Common myeloid progenitor, CD34-positive (primary cell): ENCODE measurements at regions not wholly inside any gene's neighbourhood (a gene's known extent, or its start where the extent isn't known, plus 50 kb on each side); places are given as distances from the start of the nearest gene placed in this dataset.

Experiments
- CTCF ChIA-PET: fragments of 350-600 bp; sonication (Branson Sonifier 250); formaldehyde crosslinking; loops from one replicate; lab custom pipeline; 2021; ENCODE audit warnings: antibody characterized with exemption; lab: Charles Lee
- POLR2A ChIA-PET: fragments of 350-600 bp; sonication (Branson Sonifier 250); formaldehyde crosslinking; loops from one replicate; lab custom pipeline; 2021; ENCODE audit warnings: antibody characterized with exemption; lab: Charles Lee
- DNase-seq, 3 donors: peaks; one replicate each; pipeline versions ENCODE4 v3.0.0 to v3.0.0-alpha.2; 2013
- H3K27ac ChIP-seq, 2 experiments: 1 replicate in 1 of 2; 2 replicates in 1 of 2; pipeline ENCODE4 v1.7.0; 2013; ENCODE audit warnings: inconsistent platforms in 2 of 2, low read length in 2 of 2, mild to moderate bottlenecking in 2 of 2, low read depth in 1 of 2, moderate library complexity in 1 of 2; ENCODE audit not compliant: severe bottlenecking in 2 of 2, insufficient read depth in 1 of 2, poor library complexity in 1 of 2
- H3K27me3 ChIP-seq, 5 experiments: replicated peaks in 2 of 5; 1 replicate in 3 of 5; 2 replicates in 2 of 5; pipeline versions ENCODE4 v1.6.1 to v1.7.0; 2013; ENCODE audit warnings: low read length in 4 of 5, mild to moderate bottlenecking in 2 of 5, moderate library complexity in 2 of 5, inconsistent platforms in 1 of 5; ENCODE audit not compliant: insufficient read depth in 5 of 5, control insufficient read depth in 4 of 5
- H3K36me3 ChIP-seq, 4 experiments: 1 replicate in 2 of 4; 2 replicates in 2 of 4; pipeline versions ENCODE4 v1.6.1 to v1.7.0; 2013; ENCODE audit warnings: low read length in 3 of 4, control low read depth in 1 of 4, mild to moderate bottlenecking in 1 of 4; ENCODE audit not compliant: control insufficient read depth in 4 of 4, insufficient read depth in 4 of 4
- H3K4me1 ChIP-seq, 4 experiments: 1 replicate in 3 of 4; 2 replicates in 1 of 4; pipeline versions ENCODE4 v1.6.1 to v1.7.1; 2013; ENCODE audit warnings: low read length in 3 of 4, mild to moderate bottlenecking in 3 of 4, control low read depth in 1 of 4, inconsistent platforms in 1 of 4, moderate library complexity in 1 of 4; ENCODE audit not compliant: control insufficient read depth in 4 of 4, insufficient read depth in 4 of 4; ENCODE audit errors: control extremely low read depth in 1 of 4
- H3K4me3 ChIP-seq, 7 experiments: 1 replicate in 4 of 7; 2 replicates in 3 of 7; pipeline versions ENCODE4 v1.5.1 to v1.7.0; 2013; ENCODE audit warnings: mild to moderate bottlenecking in 7 of 7, low read length in 6 of 7, moderate library complexity in 6 of 7, inconsistent platforms in 2 of 7, low read depth in 2 of 7, control low read depth in 1 of 7; ENCODE audit not compliant: insufficient read depth in 4 of 7, control insufficient read depth in 1 of 7; ENCODE audit errors: extremely low read depth in 1 of 7
- H3K9me3 ChIP-seq, 5 experiments: 1 replicate in 4 of 5; 2 replicates in 1 of 5; pipeline versions ENCODE4 v1.6.1 to v1.7.1; 2013; ENCODE audit warnings: low read length in 4 of 5, mild to moderate bottlenecking in 2 of 5, inconsistent platforms in 1 of 5, low read depth in 1 of 5, moderate library complexity in 1 of 5; ENCODE audit not compliant: control insufficient read depth in 4 of 5, insufficient read depth in 2 of 5; ENCODE audit errors: control extremely low read depth in 1 of 5
- WGBS: methylation state at CpG from one replicate; pipeline ENCODE4 v1.1.5; 2013; ENCODE audit not compliant: insufficient coverage; 5-methylcytosine and 5-hydroxymethylcytosine counted together

GRCh38 chr5:27516437-27516836 is 478.1 kb upstream of the CDH9 start:
- Histone ChIP-seq H3K4me1 (no peaks in the 10 kb centered on the region), H3K27ac (no peak overlapping the region), H3K9me3 (peaks cover 0 to 16% (median 3%) of the 10 kb centered on the region in 5 experiments), H3K4me3 (no peak overlapping the region), H3K36me3 (no peaks in the 10 kb centered on the region), H3K27me3 (no peaks in the 10 kb centered on the region)
- peak in 2 of 3 donors; percentile 3 to 21 for DNase-seq
- 100% methylated on average over 1 of the region's 2 CpGs for WGBS
- CTCF ChIA-PET, result no interaction called here
- POLR2A ChIA-PET, result no interaction called here

- Histone ChIP-seq H3K9me3 (no peaks in the 10 kb centered on the region), H3K27me3 (no peaks in the 10 kb centered on the region), H3K27ac (no peak overlapping the region), H3K4me3 (no peak overlapping the region), H3K4me1 (no peaks in the 10 kb centered on the region), H3K36me3 (no peaks in the 10 kb centered on the region)
- WGBS, result 100% methylated on average over 1 of the region's 3 CpGs
- POLR2A ChIA-PET, result no interaction called here
- no peak for DNase-seq
- CTCF ChIA-PET, result no interaction called here
These were observed 472.7 kb upstream of the CDH9 start for GRCh38 chr5:27511061-27511460.

- Histone ChIP-seq H3K9me3 (no peaks in the 10 kb centered on the region), H3K4me1 (no peaks in the 10 kb centered on the region), H3K36me3 (no peaks in the 10 kb centered on the region), H3K4me3 (no peak overlapping the region), H3K27ac (no peak overlapping the region), H3K27me3 (no peaks in the 10 kb centered on the region)
- 100% methylated on average over 1 of the region's 3 CpGs for WGBS
- ChIA-PET CTCF (no interaction called here), POLR2A (no interaction called here)
- no peak for DNase-seq
These were observed 465.4 kb upstream of the CDH9 start for GRCh38 chr5:27503813-27504212.

GRCh38 chr5:27502236-27502635 is 463.9 kb upstream of the CDH9 start:
- CTCF ChIA-PET, result no interaction called here
- no peak overlapping the region for H3K4me3 ChIP-seq
- POLR2A ChIA-PET, result no interaction called here
- H3K27ac ChIP-seq, result no peak overlapping the region
- no peaks in the 10 kb centered on the region for H3K9me3 ChIP-seq
- DNase-seq, result no peak
- 100% methylated on average over 3 of the region's 5 CpGs for WGBS
- H3K27me3 ChIP-seq, result no peaks in the 10 kb centered on the region
- H3K4me1 ChIP-seq, result no peaks in the 10 kb centered on the region
- H3K36me3 ChIP-seq, result no peaks in the 10 kb centered on the region

GRCh38 chr5:27497491-27497890 is 459.1 kb upstream of the CDH9 start:
- DNase-seq, result no peak
- Histone ChIP-seq H3K36me3 (no peaks in the 10 kb centered on the region), H3K4me3 (no peak overlapping the region), H3K27ac (no peak overlapping the region), H3K27me3 (no peaks in the 10 kb centered on the region), H3K9me3 (no peaks in the 10 kb centered on the region), H3K4me1 (no peaks in the 10 kb centered on the region)
- CTCF ChIA-PET, result interaction anchor here (0.5 kb wide), 1 partner anchor 17 kb away, joined by 3 read pairs; no protein-coding TSS in a partner anchor
- POLR2A ChIA-PET, result no interaction called here
- no CpG with 5 or more reads among the region's 2 CpGs for WGBS

GRCh38 chr5:27494887-27495286 is 456.5 kb upstream of the CDH9 start:
- ChIA-PET CTCF (no interaction called here), POLR2A (no interaction called here)
- Histone ChIP-seq H3K4me3 (no peak overlapping the region), H3K9me3 (no peaks in the 10 kb centered on the region), H3K27me3 (no peaks in the 10 kb centered on the region), H3K4me1 (no peaks in the 10 kb centered on the region), H3K36me3 (no peaks in the 10 kb centered on the region), H3K27ac (no peak overlapping the region)
- no CpG with 5 or more reads among the region's 2 CpGs for WGBS
- peak in 1 of 3 donors; percentile 1 for DNase-seq

GRCh38 chr5:27491746-27492439 is 453.5 kb upstream of the CDH9 start:
- Histone ChIP-seq H3K4me1 (no peaks in the 10 kb centered on the region), H3K27ac (no peak overlapping the region), H3K27me3 (no peaks in the 10 kb centered on the region), H3K4me3 (no peak overlapping the region), H3K9me3 (no peaks in the 10 kb centered on the region), H3K36me3 (no peaks in the 10 kb centered on the region)
- 83% methylated on average over 3 of the region's 3 CpGs for WGBS
- no peak for DNase-seq
- ChIA-PET POLR2A (interaction anchor here (0.8 kb wide), 1 partner anchor 69 kb away, joined by 3 read pairs; no protein-coding TSS in a partner anchor), CTCF (no interaction called here)
